ENCODE measurements at regions not wholly inside any gene's neighbourhood (a gene's known extent, or its start where the extent isn't known, plus 50 kb on each side); places are given as distances from the start of the nearest gene placed in this dataset.
"Not testable (repeated sequence)": the region's sequence is repeated elsewhere in the genome, so short reads cannot be mapped to it uniquely, and the experiment has no call there.

DNA sequence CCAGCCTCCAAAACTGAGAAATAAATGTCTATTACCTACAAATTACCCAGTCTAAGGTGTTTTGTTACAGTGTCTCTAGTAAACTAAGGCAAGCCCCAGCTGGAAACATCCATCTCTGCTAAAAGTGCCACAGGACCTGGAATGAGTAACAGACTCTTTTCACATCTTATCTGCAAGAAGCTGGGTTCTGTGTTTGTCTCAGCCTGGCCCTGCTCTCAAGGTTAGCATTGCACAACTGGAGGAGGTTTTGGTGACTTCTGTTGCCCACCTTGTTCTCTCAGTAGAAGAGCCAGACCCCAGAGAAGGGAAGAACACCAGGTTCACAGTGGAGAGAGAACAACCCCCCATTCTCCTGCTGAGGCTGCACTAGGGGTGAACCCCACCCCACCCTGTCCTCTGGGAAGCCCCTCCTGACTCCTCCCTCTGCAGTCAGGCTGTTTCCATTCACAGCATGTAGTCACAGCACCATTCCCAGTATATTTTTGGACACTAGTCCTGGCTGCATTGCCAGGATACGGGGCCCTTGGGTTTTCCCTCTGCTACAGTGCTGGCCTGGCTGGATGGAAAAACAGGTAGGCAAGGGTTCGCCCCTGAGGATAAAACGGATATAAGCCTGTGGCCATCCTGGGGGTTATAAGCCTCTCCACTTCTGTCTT, 280.0 kb downstream of the BCL2L11 start:
- DNase-seq (ENCODE audit: low spot score): not testable (repeated sequence)

DNA sequence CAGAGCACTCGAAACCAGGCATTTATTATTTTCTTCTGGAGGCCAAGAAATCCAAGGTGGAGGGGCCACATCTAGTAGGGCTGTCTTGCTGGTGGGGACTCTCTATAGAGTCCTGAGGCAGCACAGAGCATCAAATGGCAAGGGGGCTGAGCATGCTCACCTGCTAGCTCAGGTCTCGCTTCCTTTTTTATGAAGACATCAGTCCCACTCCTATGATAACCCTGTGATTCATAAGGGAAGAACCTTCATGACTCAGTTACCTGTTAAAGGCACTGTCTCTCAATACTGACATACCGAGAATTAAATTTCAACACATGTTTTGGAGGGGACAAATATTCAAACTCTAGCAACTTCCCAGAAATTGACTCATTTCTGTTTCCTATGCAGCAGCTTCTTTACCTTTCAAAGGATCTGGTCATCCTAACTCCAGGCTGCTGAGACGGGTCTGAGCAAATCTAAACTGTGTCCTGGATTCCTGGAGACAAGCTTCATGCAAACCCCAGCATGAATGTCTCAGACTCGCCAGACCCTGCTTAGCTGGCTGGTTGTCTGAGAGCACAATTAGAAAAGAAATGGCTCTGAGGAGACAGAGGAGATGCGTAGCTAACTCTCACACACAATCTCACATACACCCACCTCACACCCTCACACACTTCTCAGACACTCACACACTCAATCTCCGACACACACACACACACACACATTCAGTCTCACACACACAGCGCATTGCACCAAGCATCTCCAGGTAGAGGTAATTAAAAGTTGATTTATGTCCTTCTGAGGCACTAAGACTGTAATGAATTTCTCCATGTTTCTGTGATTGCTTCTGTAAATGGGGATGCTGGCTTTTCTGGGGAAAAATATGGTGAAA, 280.8 kb downstream of the BCL2L11 start:
- DNase-seq (ENCODE audit: low spot score): not testable (repeated sequence)

DNA sequence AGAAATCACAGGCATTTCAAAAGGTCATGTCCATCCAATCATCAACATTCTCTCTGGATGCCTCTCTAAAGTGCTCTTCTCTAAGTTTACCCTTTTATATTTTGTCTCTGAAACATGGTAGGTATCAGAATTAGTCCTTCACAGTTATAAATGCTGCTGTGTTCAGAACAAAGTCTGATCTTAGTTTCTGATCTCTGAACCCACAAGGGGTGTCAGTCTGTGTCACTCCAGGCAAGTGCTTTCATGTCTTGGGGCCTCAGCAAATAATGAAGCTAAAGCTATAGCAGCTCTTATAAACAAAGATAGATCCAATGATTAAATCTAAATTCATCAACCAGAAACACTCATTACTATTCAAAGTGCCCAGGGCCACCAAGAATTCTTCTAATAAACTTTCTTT, 281.7 kb downstream of the BCL2L11 start:
- DNase-seq (ENCODE audit: low spot score): not testable (repeated sequence)

- DNase-seq (ENCODE audit: low spot score): not testable (repeated sequence)
Observed at GRCh38 chr2:111403287-111403686, 282.6 kb downstream of the BCL2L11 start.

DNA sequence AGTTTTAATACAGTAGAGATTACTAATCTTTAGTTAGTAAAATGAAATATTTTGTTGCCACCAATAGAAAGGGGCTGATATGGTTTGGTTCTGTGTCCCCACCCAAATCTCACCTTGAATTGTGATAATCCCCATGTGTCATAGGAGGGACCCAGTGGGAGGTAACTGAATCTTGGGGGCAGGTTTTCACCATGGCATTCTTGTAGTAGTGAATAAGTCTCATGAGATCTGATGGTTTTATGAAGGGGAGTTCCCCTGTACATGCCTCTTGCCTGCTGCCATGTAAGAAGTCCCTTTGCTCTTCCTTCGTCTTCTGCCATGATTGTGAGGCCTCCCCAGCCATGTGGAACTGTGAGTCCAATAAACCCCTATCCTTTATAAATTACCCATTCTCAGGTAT, 285.9 kb downstream of the BCL2L11 start:
- DNase-seq (ENCODE audit: low spot score): not testable (repeated sequence)

- DNase-seq (ENCODE audit: low spot score): not testable (repeated sequence)
Observed at GRCh38 chr2:111407632-111408194, 287.0 kb downstream of the BCL2L11 start.

- DNase-seq (ENCODE audit: low spot score): not testable (repeated sequence)
Observed at GRCh38 chr2:111410868-111411406, 290.2 kb downstream of the BCL2L11 start.

GRCh38 chr2:111411867-111412681, 291.4 kb downstream of the BCL2L11 start:
- DNase-seq (ENCODE audit: low spot score): not testable (repeated sequence)

DNA sequence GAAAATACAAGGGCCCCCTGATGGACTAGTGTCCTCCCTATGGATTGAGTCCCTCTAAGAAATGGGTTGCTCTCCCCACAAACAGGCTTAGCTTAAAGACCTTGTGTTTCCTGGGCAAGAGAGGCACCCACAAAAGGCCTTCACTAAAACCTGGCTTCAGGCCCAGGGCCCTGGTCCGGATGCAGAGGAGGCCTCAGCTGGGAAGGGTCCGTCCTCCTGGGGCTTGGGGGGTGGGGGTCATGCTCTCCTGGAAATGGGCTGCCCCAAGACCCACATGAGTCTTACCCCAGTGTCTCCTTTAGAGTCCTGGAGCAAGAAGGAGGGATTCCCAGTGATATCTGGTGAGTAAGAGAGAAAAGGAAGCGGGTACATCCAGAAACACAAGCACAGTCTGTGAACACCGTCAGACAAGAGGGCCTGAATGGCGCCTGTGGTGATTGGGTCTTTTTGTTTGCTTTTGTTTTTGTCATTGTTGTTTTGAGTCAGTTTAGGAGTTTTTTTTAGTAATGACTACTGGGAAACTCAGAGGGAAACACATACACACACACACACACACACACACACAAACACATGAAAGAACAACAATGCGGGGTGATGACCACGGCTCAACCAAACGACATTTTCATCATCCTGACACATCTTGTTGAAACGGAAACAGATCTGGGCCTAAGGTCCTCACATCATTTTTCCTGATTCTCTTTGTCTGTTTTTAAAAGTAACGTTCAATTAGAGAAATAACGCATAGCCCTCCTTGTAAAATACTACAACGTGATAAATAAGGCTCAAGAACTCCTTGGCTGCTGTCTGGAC, 292.3 kb downstream of the BCL2L11 start:
- not testable (repeated sequence) for DNase-seq (ENCODE audit: low spot score)

GRCh38 chr2:111413950-111414349, 293.2 kb downstream of the BCL2L11 start:
- not testable (repeated sequence) for DNase-seq (ENCODE audit: low spot score)

DNA sequence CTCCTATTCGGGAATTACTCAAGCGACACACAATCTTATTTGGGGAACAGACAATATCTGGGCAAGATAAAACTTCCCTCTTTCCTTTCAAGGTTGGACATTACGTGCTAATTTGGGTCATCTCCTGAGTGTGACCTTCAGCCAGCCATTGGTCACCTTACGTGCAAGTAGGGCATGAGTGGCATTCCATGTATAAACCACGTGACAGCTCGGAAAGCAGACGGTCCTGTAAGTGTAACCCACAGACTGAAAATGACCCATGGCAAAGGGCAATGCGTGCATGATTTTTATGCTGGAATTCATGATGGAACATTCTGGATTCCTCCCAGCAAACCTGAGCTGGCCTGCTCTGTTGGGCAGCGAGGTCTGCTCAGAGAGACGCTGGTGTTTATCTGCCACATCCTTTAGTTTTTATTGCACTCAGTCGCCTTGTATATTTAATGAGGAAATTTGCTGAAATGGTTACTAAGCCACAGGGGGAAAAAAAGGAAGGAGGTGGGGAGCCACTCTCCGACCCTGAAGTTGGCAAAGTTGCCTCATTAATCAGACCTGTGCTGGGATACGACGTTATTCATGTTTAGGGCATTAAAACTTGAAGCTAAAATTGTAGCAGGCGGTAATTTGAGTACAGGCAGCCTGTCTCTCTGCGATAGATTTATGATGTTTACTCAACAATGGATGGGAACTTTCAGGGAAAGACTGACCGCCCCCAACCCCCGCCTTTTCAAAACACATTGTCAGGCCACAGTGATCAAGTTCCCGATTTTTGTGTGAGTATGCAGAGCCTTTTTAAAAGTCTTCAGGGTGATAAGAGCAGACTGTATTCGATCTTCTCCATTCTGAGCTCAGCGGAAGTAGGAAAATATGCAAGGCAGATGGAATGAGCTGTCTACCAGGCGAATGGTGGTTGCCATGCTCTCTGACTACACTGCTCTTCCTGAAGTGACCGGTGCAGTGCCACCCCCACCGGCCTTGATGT, 295.3 kb downstream of the BCL2L11 start:
- not testable (repeated sequence) for DNase-seq (ENCODE audit: low spot score)

DNA sequence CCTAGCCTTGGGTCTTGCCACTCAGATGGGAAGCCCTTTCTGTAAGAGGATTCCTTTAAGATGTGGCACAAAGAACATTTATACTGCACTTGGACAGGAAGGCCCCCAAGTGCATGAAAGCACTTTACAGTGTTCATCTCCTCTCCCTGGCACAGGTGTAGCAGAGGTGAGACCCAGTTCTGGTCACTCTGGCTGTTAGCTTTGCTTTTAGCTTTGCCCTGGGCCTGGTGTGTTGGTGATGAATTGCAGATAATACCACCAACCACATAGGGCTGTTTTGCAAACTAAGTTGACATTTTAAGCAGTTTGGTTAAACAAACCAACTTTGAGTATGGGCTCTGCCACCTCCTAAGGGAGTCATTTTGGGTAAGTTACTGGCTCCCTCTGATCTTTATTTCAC, 296.3 kb downstream of the BCL2L11 start:
- DNase-seq (ENCODE audit: low spot score): not testable (repeated sequence)

DNA sequence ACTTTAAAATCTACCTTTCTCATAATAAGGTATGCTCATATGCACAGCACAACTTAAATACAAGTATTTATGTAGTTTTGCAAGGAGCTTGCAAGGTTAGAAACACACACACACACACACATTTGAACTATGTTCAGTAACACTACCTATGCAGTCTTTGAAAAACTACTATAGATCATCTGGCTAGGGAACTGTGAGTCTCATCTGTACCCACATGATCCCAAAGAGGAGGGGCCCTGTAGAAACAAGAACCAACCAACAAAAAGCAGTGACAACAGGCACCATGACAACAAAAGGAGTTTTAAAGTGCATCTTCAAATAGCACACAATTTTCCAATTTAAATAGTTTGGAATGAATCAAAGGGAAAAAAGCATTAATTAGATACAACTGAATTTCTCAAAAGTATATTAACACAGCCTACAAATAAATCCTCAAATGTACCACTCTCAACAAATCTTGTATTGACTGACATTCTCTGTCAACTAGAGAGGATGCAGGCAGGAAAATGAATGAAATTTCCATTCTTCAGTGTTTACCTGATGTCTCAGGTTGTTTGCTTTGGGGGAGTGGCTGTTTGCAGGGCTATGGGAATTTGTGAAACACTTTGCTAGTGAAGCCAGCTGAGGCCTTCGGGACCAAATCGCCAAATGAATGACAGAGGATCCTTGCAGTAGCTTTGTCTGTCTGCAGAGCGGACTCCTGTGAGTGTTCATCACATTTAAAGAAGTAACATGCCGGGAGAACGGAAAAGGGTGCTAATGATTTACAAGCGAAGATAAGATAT, 297.6 kb downstream of the BCL2L11 start:
- DNase-seq (ENCODE audit: low spot score): not testable (repeated sequence)

- DNase-seq (ENCODE audit: low spot score): not testable (repeated sequence)
Observed at GRCh38 chr2:111420074-111420473, 299.4 kb downstream of the BCL2L11 start.

GRCh38 chr2:111420835-111421234, 300.1 kb downstream of the BCL2L11 start:
- DNase-seq (ENCODE audit: low spot score): not testable (repeated sequence)

DNA sequence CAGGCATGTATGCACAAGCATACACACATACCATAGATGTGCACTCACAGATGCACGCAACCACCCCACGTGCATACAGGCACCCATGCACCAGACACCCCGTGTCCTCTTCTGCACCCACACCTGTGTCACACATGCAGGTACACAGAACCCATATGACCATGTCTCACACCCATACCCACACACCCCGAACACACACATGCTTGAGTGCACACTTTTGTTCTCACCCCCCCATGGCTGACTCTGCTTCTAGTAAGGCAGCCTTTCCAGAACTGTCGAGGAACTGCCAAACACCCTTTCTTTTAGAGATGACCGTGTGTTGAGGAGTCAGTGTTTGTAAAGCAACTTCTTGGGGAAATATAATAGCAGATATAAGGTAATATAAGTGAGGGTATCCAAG, 301.2 kb downstream of the BCL2L11 start:
- DNase-seq (ENCODE audit: low spot score): not testable (repeated sequence)

GRCh38 chr2:111422562-111422961, 301.8 kb downstream of the BCL2L11 start:
- not testable (repeated sequence) for DNase-seq (ENCODE audit: low spot score)

DNA sequence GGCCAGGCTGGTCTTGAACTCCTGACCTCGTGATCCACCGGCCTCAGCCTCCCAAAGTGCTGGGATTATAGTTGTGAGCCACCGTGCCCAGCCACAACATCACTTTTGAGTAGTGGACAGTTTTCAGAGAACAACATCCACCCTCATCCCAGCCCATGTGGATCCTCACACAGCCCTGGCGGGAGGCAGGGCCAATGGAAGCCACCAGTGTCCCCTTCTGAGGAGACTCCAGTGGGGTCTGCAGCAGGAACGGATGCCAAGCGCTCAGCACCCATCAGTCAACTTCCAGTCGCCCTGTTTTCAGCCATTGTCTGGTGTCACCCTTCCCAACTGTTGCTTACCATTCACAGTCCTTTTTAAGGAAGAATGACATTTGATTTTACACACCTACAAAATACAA, 302.5 kb downstream of the BCL2L11 start:
- DNase-seq (ENCODE audit: low spot score): not testable (repeated sequence)

DNA sequence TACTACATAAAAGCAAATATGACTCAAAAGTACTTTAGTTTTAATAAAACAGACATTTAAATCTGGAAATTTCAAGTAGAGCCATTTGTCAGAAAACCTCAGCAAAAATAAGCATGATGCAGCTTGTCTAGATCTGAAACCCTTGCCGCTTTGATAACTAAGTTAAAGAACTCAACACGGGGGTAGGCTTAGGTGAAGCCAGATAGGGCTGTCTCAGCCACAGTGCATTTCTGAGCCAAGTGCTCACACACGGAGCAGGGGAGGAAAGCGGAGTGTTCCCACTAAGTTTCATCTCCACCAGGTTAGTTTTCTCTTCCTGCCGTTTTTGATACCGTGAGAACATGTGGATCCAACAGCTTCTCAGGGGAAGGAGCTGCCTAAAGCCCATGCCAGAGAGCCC, 303.5 kb downstream of the BCL2L11 start:
- not testable (repeated sequence) for DNase-seq (ENCODE audit: low spot score)
